ENCODE measurements at regions not wholly inside any gene's neighbourhood (a gene's known extent, or its start where the extent isn't known, plus 50 kb on each side); places are given as distances from the start of the nearest gene placed in this dataset.

GRCh38 chr3:193884652-193885051, 251.3 kb upstream of the HES1 start (continued):
- no peak for TF ChIP-seq RBBP5 (IDR thresholded peaks at IDR 0.05; ENCODE audit: borderline replicate concordance, low read depth, low read length)
- no peak for TF ChIP-seq JUN (IDR thresholded peaks at IDR 0.05; ENCODE audit: low read depth, low read length)
- TF ChIP-seq SIX5 (IDR thresholded peaks at IDR 0.05; ENCODE audit: low read depth, low read length), result no peak

Measured in H1 (cell line).